Keratinocyte (primary cell): ENCODE measurements at regions not wholly inside any gene's neighbourhood (a gene's known extent, or its start where the extent isn't known, plus 50 kb on each side); places are given as distances from the start of the nearest gene placed in this dataset.

Source experiments
- DNase-seq: peaks from one replicate; pipeline ENCODE4 v3.0.0-alpha.2; 2011; ENCODE audit warnings: low read depth, missing footprints, low spot score
- FAIRE-seq: peaks from 2 replicates; lab custom pipeline; 2011; peaks lifted over from hg19 to GRCh38; lab: Jason Lieb, UNC
- H2AFZ ChIP-seq: 2 replicates; pipeline ENCODE4 v1.6.0; 2012; ENCODE audit warnings: low read length, control low read depth, inconsistent platforms; ENCODE audit not compliant: control insufficient read depth
- H3K27ac ChIP-seq: 2 replicates; pipeline ENCODE4 v1.5.1; 2011; ENCODE audit warnings: low read length; ENCODE audit not compliant: control insufficient read depth, insufficient read depth
- H3K27me3 ChIP-seq: 3 replicates; pipeline ENCODE4 v1.6.0; 2011; ENCODE audit warnings: low read length; ENCODE audit not compliant: control insufficient read depth, insufficient read depth; ENCODE audit errors: extremely low read depth
- H3K36me3 ChIP-seq, 2 experiments: 2 replicates in 1 of 2; 3 replicates in 1 of 2; pipeline ENCODE4 v1.5.1; 2011; ENCODE audit warnings: low read length in 2 of 2, mild to moderate bottlenecking in 1 of 2; ENCODE audit not compliant: control insufficient read depth in 2 of 2, insufficient read depth in 2 of 2; ENCODE audit errors: extremely low read depth in 1 of 2
- H3K4me1 ChIP-seq: 3 replicates; pipeline ENCODE4 v1.5.1; 2011; ENCODE audit warnings: low read length; ENCODE audit not compliant: control insufficient read depth, insufficient read depth; ENCODE audit errors: extremely low read depth
- H3K4me2 ChIP-seq: 3 replicates; pipeline ENCODE4 v1.6.0; 2011; ENCODE audit warnings: low read depth, low read length; ENCODE audit not compliant: control insufficient read depth, insufficient read depth; ENCODE audit errors: extremely low read depth
- H3K4me3 ChIP-seq, 3 experiments: fragments of 200-600 bp in 1 of 3; sonication (generic) in 1 of 3; 2 replicates in 2 of 3; 3 replicates in 1 of 3; pipeline ENCODE4 v1.5.1; 2011 to 2016; ENCODE audit warnings: low read length in 3 of 3, mild to moderate bottlenecking in 3 of 3, control low read depth in 2 of 3, inconsistent platforms in 1 of 3, low read depth in 1 of 3, mixed read lengths in 1 of 3, mixed run types in 1 of 3, moderate library complexity in 1 of 3; ENCODE audit not compliant: control insufficient read depth in 2 of 3, insufficient read depth in 2 of 3; ENCODE audit errors: extremely low read depth in 1 of 3
- H3K79me2 ChIP-seq: 2 replicates; pipeline ENCODE4 v1.6.0; 2012; ENCODE audit warnings: low read length; ENCODE audit not compliant: control insufficient read depth, insufficient read depth
- H3K9ac ChIP-seq: 3 replicates; pipeline ENCODE4 v1.6.0; 2011; ENCODE audit warnings: low read length; ENCODE audit not compliant: control insufficient read depth, insufficient read depth; ENCODE audit errors: extremely low read depth
- H3K9me1 ChIP-seq: 3 replicates; pipeline ENCODE4 v1.6.0; 2011; ENCODE audit warnings: low read length; ENCODE audit not compliant: control insufficient read depth, insufficient read depth; ENCODE audit errors: extremely low read depth
- H3K9me3 ChIP-seq: 2 replicates; pipeline ENCODE4 v1.5.1; 2012; ENCODE audit warnings: low read depth, low read length; ENCODE audit not compliant: control insufficient read depth
- H4K20me1 ChIP-seq: 3 replicates; pipeline ENCODE4 v1.6.0; 2011; ENCODE audit warnings: low read length; ENCODE audit not compliant: control insufficient read depth, insufficient read depth; ENCODE audit errors: extremely low read depth
- CTCF ChIP-seq, 3 experiments: IDR thresholded peaks in 1 of 3; conservative IDR thresholded peaks in 1 of 3; optimal IDR thresholded peaks in 1 of 3; 2 replicates in 2 of 3; 3 replicates in 1 of 3; pipeline versions ENCODE3 to v1.5.1; 2011; ENCODE audit warnings: low read length in 3 of 3, mild to moderate bottlenecking in 3 of 3, moderate library complexity in 2 of 3, control low read depth in 1 of 3, inconsistent platforms in 1 of 3; ENCODE audit not compliant: insufficient read depth in 2 of 3; ENCODE audit errors: extremely low read depth in 1 of 3
- EZH2 ChIP-seq: IDR thresholded peaks from one replicate; pipeline ENCODE4 v1.6.1; 2012; ENCODE audit warnings: inconsistent platforms, mild to moderate bottlenecking, low read length, moderate library complexity
- dilution Hi-C: fragments of 300-500 bp; cut with MboI; formaldehyde crosslinking; loops from one replicate; pipeline ENCODE4 v1.7.0; 2020; ENCODE audit warnings: low sequenced_read_pairs; ENCODE audit not compliant: extremely low pct_ligation_motif_present

DNA sequence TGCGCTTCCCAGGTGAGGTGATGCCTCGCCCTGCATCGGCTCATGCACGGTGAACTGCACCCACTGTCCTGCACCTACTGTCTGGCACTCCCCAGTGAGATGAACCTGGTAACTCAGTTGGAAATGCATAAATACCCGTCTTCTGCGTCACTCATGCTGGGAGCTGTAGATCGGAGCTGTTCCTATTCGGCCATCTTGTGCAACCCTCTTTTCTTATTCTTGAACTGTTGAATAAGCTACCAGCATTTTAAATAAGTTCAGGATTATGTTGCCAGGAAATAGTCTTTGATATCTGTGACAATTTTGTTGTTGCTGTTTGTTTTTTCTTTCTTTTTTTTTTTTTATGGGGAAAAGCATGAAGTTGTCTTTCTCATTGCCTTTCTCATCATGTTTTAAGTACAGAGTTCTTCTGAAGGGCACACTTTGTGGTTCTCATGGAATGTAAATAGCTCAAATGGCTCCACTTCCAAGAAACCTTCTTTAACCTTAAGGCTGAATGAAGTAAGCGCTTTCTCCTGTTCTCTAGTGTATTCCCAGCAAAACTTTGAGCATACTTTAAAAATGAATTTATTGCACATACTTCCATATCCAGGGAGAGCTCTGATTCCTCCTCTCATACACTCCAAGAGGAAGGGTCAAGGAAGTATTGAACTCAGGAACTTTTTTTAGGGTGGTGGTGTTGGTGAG, 468.0 kb upstream of the TBL1XR1 start:
- Histone ChIP-seq H3K4me1 (no peaks in the 10 kb centered on the region), H2AFZ (no peak overlapping the region), H3K9me3 (no peaks in the 10 kb centered on the region), H3K9me1 (no peaks in the 10 kb centered on the region), H3K4me3 (no peak overlapping the region), H4K20me1 (no peaks in the 10 kb centered on the region), H3K79me2 (no peaks in the 10 kb centered on the region), H3K9ac (no peak overlapping the region), H3K36me3 (no peaks in the 10 kb centered on the region), H3K4me2 (no peak overlapping the region), H3K27me3 (no peaks in the 10 kb centered on the region), H3K27ac (no peak overlapping the region)
- dilution Hi-C loops: no loop called here
- no peak for FAIRE-seq
- TF ChIP-seq CTCF (optimal IDR thresholded peaks at IDR 0.05 in 1 of 3, IDR thresholded peaks at IDR 0.05 in 1 of 3, conservative IDR thresholded peaks at IDR 0.05 in 1 of 3; ENCODE audit: extremely low read depth in 1 of 3, insufficient read depth in 2 of 3, low read length in 3 of 3): no peak
- TF ChIP-seq EZH2: no peak
- no peak for DNase-seq

DNA sequence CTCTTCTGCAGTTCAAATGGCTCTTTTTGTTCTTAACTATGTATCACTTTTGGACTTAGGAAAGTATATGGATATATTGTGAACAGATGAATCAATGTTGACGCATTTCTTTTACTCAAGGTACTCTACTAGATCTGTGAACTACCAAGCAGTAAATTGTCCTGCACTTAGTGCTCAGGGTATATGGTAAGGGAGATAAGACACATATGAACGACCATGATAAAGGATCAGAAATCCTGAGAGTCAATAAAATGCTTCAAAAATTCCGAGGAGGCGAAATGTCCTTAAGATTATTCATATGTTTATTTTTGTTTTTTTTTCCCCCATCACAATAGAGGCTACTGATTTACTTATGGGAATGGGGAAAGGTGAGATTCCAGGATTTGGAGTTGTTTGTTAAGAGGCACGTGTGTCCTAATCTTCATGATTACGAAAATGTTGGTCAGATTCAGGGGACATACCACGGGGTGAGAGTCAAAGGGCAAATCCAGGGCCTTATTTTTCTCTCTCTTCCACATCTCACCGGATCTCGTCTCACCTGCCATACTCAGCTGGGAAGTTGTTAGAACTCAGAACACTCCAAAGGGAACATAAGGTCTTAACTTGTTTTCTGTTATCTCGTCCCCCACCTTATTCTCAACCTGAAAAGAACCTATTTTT, 475.1 kb upstream of the TBL1XR1 start:
- TF ChIP-seq EZH2 (no peak), CTCF (optimal IDR thresholded peaks at IDR 0.05 in 1 of 3, IDR thresholded peaks at IDR 0.05 in 1 of 3, conservative IDR thresholded peaks at IDR 0.05 in 1 of 3; ENCODE audit: extremely low read depth in 1 of 3, insufficient read depth in 2 of 3, low read length in 3 of 3) (no peak)
- Histone ChIP-seq H4K20me1 (no peaks in the 10 kb centered on the region), H3K9me3 (no peaks in the 10 kb centered on the region), H3K36me3 (no peaks in the 10 kb centered on the region), H3K4me3 (no peak overlapping the region), H3K79me2 (no peaks in the 10 kb centered on the region), H3K4me2 (no peak overlapping the region), H3K27ac (no peak overlapping the region), H3K4me1 (peaks cover 4% of the 10 kb centered on the region), H2AFZ (no peak overlapping the region), H3K9me1 (no peaks in the 10 kb centered on the region), H3K9ac (no peak overlapping the region), H3K27me3 (no peaks in the 10 kb centered on the region)
- no peak for FAIRE-seq
- dilution Hi-C loops: no loop called here
- no peak for DNase-seq
